Muscle of back (tissue), 3 donors: ENCODE measurements at regions not wholly inside any gene's neighbourhood (a gene's known extent, or its start where the extent isn't known, plus 50 kb on each side); places are given as distances from the start of the nearest gene placed in this dataset.

Experiments used
- DNase-seq, 3 donors: peaks; one replicate each; pipeline versions ENCODE4 v3.0.0 to v3.0.0-alpha.2; 2013

GRCh38 chr15:89421219-89421618 lies 75.2 kb downstream of the RHCG start:
- DNase-seq: no peak

- peak; percentile 23 to 78 (median 61) for DNase-seq
Measured at GRCh38 chr15:89419370-89419984, 76.9 kb downstream of the RHCG start.

- DNase-seq: no peak
Measured at GRCh38 chr15:89417206-89417725, 79.1 kb downstream of the RHCG start.

- peak in 2 of 3 donors; percentile 23 to 26 for DNase-seq
Measured at GRCh38 chr15:89416339-89417183, 79.8 kb downstream of the RHCG start.

- no peak for DNase-seq
Measured at GRCh38 chr15:89414571-89414970, 79.9 kb upstream of the POLG start.

- DNase-seq: no peak
Measured at GRCh38 chr15:89413877-89414276, 79.3 kb upstream of the POLG start.

- no peak for DNase-seq
Measured at GRCh38 chr15:89412905-89413411, 78.3 kb upstream of the POLG start.

- no peak for DNase-seq
Measured at GRCh38 chr15:89410039-89410435, 75.4 kb upstream of the POLG start.

GRCh38 chr15:89409184-89410038 lies 74.8 kb upstream of the POLG start:
- no peak for DNase-seq

GRCh38 chr15:89408372-89409183 lies 74.0 kb upstream of the POLG start:
- DNase-seq: no peak

GRCh38 chr15:89406940-89407607 lies 72.5 kb upstream of the POLG start:
- no peak for DNase-seq

GRCh38 chr15:89406218-89406939 lies 71.8 kb upstream of the POLG start:
- DNase-seq: no peak

GRCh38 chr15:89405494-89405893 lies 70.9 kb upstream of the POLG start:
- no peak for DNase-seq

GRCh38 chr15:89404023-89404422 lies 69.4 kb upstream of the POLG start:
- no peak for DNase-seq

- DNase-seq: no peak
Measured at GRCh38 chr15:89402518-89402805, 67.8 kb upstream of the POLG start.

- DNase-seq: no peak
Measured at GRCh38 chr15:89401631-89402517, 67.2 kb upstream of the POLG start.

GRCh38 chr15:89400782-89401545 lies 66.3 kb upstream of the POLG start:
- DNase-seq: no peak

- no peak for DNase-seq
Measured at GRCh38 chr15:89400116-89400781, 65.6 kb upstream of the POLG start.
